Karpas-422 (cell line): ENCODE measurements at regions not wholly inside any gene's neighbourhood (a gene's known extent, or its start where the extent isn't known, plus 50 kb on each side); places are given as distances from the start of the nearest gene placed in this dataset.

Experiments
- DNase-seq: peaks from one replicate; pipeline ENCODE4 v3.0.0-alpha.2; 2015
- H2AFZ ChIP-seq: fragments of 200-600 bp; sonication (generic); 2 replicates; pipeline ENCODE4 v1.6.1; 2014; ENCODE audit warnings: antibody characterized with exemption, low read length, mixed read lengths
- H3K27ac ChIP-seq: fragments of 200-600 bp; sonication (generic); 2 replicates; pipeline ENCODE4 v1.5.1; 2014; ENCODE audit warnings: mild to moderate bottlenecking, low read length, moderate library complexity
- H3K27me3 ChIP-seq: fragments of 200-600 bp; sonication (generic); 2 replicates; pipeline ENCODE4 v1.6.1; 2014; ENCODE audit warnings: low read length, mixed read lengths
- H3K36me3 ChIP-seq: fragments of 200-600 bp; sonication (generic); 2 replicates; pipeline ENCODE4 v1.6.1; 2014; ENCODE audit warnings: low read length, mixed read lengths; ENCODE audit not compliant: insufficient read depth
- H3K4me1 ChIP-seq: fragments of 200-600 bp; sonication (generic); 2 replicates; pipeline ENCODE4 v1.6.1; 2014; ENCODE audit warnings: mild to moderate bottlenecking, low read length, mixed read lengths
- H3K4me2 ChIP-seq: fragments of 200-600 bp; sonication (generic); 2 replicates; pipeline ENCODE4 v1.6.1; 2014; ENCODE audit warnings: low read length, low read depth, mild to moderate bottlenecking; ENCODE audit not compliant: poor library complexity, severe bottlenecking
- H3K4me3 ChIP-seq: fragments of 200-600 bp; sonication (generic); 2 replicates; pipeline ENCODE4 v1.5.1; 2014; ENCODE audit warnings: mild to moderate bottlenecking, antibody characterized with exemption, low read length, mixed read lengths
- H3K79me2 ChIP-seq: fragments of 200-600 bp; sonication (generic); 2 replicates; pipeline ENCODE4 v1.6.1; 2014; ENCODE audit warnings: mild to moderate bottlenecking, low read length, mixed read lengths
- H3K9ac ChIP-seq: fragments of 200-600 bp; sonication (generic); 2 replicates; pipeline ENCODE4 v1.6.0; 2014; ENCODE audit warnings: low read length
- H3K9me2 ChIP-seq: fragments of 200-600 bp; sonication (generic), shearing (Covaris generic); replicated peaks from 2 replicates; pipeline ENCODE4 v1.6.0; 2014; ENCODE audit warnings: mild to moderate bottlenecking, low read length, moderate library complexity; ENCODE audit not compliant: insufficient read depth
- H3K9me3 ChIP-seq: fragments of 300-700, 200-600 bp; sonication (generic); 2 replicates; pipeline ENCODE4 v1.6.1; 2014; ENCODE audit warnings: low read length, mixed read lengths
- H4K20me1 ChIP-seq: fragments of 200-600 bp; sonication (generic); 2 replicates; pipeline ENCODE4 v1.6.1; 2014; ENCODE audit warnings: mild to moderate bottlenecking, antibody characterized with exemption, low read length, low read depth; ENCODE audit not compliant: insufficient read depth

- DNase-seq = peak; percentile 0
- H2AFZ ChIP-seq = no peak overlapping the region
- no peaks in the 10 kb centered on the region for H3K36me3 ChIP-seq
- H3K27ac ChIP-seq = no peak overlapping the region
- no peak overlapping the region for H3K4me3 ChIP-seq
- no peaks in the 10 kb centered on the region for H3K9me2 ChIP-seq
- no peak overlapping the region for H3K9ac ChIP-seq
- no peaks in the 10 kb centered on the region for H3K27me3 ChIP-seq
- H3K4me1 ChIP-seq = peaks cover 25% of the 10 kb centered on the region
- no peaks in the 10 kb centered on the region for H4K20me1 ChIP-seq
- no peak overlapping the region for H3K4me2 ChIP-seq
- no peaks in the 10 kb centered on the region for H3K9me3 ChIP-seq
- no peaks in the 10 kb centered on the region for H3K79me2 ChIP-seq
Observed at GRCh38 chr2:449246-450067, 161.6 kb upstream of the ALKAL2 start.

DNA sequence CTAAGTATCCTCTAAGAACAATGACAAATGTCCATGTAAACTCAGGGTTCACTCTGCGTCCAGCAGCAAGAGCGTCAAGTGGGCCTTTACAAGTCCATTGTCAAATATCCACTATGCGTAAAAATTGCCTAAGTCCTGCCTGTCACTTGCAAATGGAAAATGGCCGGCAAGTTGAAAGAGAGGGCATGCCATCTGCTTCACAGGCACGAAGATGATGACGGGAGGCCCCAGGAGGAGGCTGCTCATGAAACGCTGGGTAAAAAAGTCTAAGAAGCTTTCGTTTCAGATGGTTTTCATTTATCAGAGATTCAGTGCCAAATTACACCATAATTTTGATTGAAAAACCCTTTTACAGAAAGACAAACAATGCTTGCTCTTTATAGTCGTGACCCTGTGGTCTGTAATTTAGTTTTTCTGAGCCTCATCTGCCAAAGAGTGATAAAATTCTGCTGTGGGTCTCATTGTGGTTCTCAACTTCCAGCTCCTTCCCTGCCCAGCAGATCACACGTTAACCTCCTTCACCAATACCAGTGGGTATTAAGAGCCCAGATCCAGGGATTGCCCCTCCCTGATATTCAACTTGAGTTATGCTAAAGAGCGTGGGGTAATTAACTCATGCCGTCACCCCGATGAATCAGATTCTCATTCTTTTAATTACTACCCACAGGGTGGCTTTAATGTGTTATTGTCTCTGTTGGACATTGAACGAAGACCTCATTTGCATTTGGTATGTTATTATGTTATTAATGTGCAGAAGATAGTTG, 160.2 kb upstream of the ALKAL2 start:
- Histone ChIP-seq H3K4me3 (no peak overlapping the region), H3K79me2 (no peaks in the 10 kb centered on the region), H3K9ac (no peak overlapping the region), H3K4me2 (no peak overlapping the region), H4K20me1 (no peaks in the 10 kb centered on the region), H3K27ac (no peak overlapping the region), H3K27me3 (no peaks in the 10 kb centered on the region), H3K9me3 (no peaks in the 10 kb centered on the region), H2AFZ (no peak overlapping the region), H3K36me3 (no peaks in the 10 kb centered on the region), H3K9me2 (no peaks in the 10 kb centered on the region), H3K4me1 (peaks cover 37% of the 10 kb centered on the region)
- DNase-seq = no peak

GRCh38 chr2:446963-447530, 159.2 kb upstream of the ALKAL2 start:
- no peaks in the 10 kb centered on the region for H4K20me1 ChIP-seq
- no peaks in the 10 kb centered on the region for H3K9me3 ChIP-seq
- H3K79me2 ChIP-seq = no peaks in the 10 kb centered on the region
- H3K36me3 ChIP-seq = no peaks in the 10 kb centered on the region
- H3K4me2 ChIP-seq = peak overlapping the region; percentile 56
- H3K27me3 ChIP-seq = no peaks in the 10 kb centered on the region
- peak overlapping the region; percentile 4; the same call in 1 of the 2 replicates for H2AFZ ChIP-seq
- H3K4me3 ChIP-seq = peak overlapping the region; percentile 29; the same call in 1 of the 2 replicates
- no peaks in the 10 kb centered on the region for H3K9me2 ChIP-seq
- peak overlapping the region; percentile 2 for H3K9ac ChIP-seq
- DNase-seq = no peak
- 0 out of 2 replicates have a peak overlapping the region, but pooled peaks have one; percentile 14 for H3K27ac ChIP-seq
- H3K4me1 ChIP-seq = peaks cover 40% of the 10 kb centered on the region

DNA sequence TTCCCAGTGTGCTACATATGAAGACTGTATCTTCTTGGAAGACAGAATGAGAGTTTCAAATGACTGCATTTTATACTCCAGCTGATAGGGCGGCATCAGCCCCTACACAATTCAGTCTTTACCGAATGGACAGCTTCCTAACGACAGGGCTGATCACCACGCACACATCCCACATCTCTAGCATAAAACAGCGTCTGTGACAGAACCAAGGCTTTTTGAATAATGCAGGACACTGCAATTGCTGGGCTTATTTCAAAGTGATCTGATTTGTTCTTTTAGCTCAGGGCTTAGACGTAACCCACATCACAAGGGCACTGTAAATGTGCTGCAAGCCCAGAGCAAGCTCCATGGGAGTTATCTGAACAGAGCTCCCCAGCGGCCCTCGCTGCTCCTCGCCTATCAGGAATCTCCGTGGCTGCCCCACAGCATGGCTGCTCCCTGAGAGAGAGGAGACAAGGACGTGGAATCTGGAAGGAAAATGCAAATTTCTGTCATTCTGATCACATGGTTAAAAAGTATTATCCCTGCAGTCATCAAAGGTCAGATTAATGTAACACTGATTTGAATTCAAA, 158.5 kb upstream of the ALKAL2 start:
- Histone ChIP-seq H3K4me1 (peaks cover 40% of the 10 kb centered on the region), H3K9ac (peak overlapping the region; percentile 2; the same call in 1 of the 2 replicates), H3K4me2 (peak overlapping the region; percentile 56), H3K9me3 (no peaks in the 10 kb centered on the region), H3K9me2 (no peaks in the 10 kb centered on the region), H3K36me3 (no peaks in the 10 kb centered on the region), H3K79me2 (no peaks in the 10 kb centered on the region), H3K27me3 (no peaks in the 10 kb centered on the region), H3K4me3 (peak overlapping the region; percentile 29; the same call in 1 of the 2 replicates), H3K27ac (0 out of 2 replicates have a peak overlapping the region, but pooled peaks have one; percentile 14), H4K20me1 (no peaks in the 10 kb centered on the region), H2AFZ (peak overlapping the region; percentile 4; the same call in 1 of the 2 replicates)
- no peak for DNase-seq

- H3K36me3 ChIP-seq = no peaks in the 10 kb centered on the region
- H3K79me2 ChIP-seq = no peaks in the 10 kb centered on the region
- peaks cover 40% of the 10 kb centered on the region for H3K4me1 ChIP-seq
- DNase-seq = no peak
- H3K27me3 ChIP-seq = no peaks in the 10 kb centered on the region
- H3K4me3 ChIP-seq = no peak overlapping the region
- H3K27ac ChIP-seq = no peak overlapping the region
- no peaks in the 10 kb centered on the region for H3K9me3 ChIP-seq
- no peak overlapping the region for H3K9ac ChIP-seq
- no peaks in the 10 kb centered on the region for H3K9me2 ChIP-seq
- H4K20me1 ChIP-seq = no peaks in the 10 kb centered on the region
- no peak overlapping the region for H2AFZ ChIP-seq
- H3K4me2 ChIP-seq = no peak overlapping the region
Observed at GRCh38 chr2:445896-446295, 158.0 kb upstream of the ALKAL2 start.

GRCh38 chr2:444937-445884, 157.3 kb upstream of the ALKAL2 start:
- H3K27ac ChIP-seq = no peak overlapping the region
- peaks cover 40% of the 10 kb centered on the region for H3K4me1 ChIP-seq
- no peak overlapping the region for H3K4me2 ChIP-seq
- H3K36me3 ChIP-seq = no peaks in the 10 kb centered on the region
- DNase-seq = no peak
- H3K9me2 ChIP-seq = no peaks in the 10 kb centered on the region
- H3K4me3 ChIP-seq = no peak overlapping the region
- H3K79me2 ChIP-seq = no peaks in the 10 kb centered on the region
- no peaks in the 10 kb centered on the region for H3K27me3 ChIP-seq
- H2AFZ ChIP-seq = no peak overlapping the region
- H4K20me1 ChIP-seq = no peaks in the 10 kb centered on the region
- no peaks in the 10 kb centered on the region for H3K9me3 ChIP-seq
- H3K9ac ChIP-seq = no peak overlapping the region

DNA sequence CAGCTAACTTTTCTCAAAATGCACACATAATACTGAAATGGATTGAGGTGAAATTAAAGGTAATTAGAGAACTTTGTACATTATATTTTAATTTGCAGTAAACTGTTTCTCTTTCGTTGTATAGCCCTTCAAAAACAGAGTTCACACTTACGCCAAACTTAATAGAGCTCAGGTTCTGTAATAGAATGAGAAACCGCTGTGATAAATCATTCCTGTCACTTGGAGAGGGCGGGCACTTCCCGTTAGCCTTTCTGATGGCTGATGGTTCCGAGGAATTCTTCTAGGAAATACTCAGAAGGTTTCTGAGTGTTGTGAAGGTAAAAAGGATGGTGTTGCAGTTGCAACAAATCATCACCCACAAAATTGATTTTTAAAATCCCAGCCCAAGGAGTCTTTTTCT, 155.8 kb upstream of the ALKAL2 start:
- H3K9me2 ChIP-seq = no peaks in the 10 kb centered on the region
- H3K4me3 ChIP-seq = peak overlapping the region; percentile 46; the same call in 1 of the 2 replicates
- H4K20me1 ChIP-seq = no peaks in the 10 kb centered on the region
- no peaks in the 10 kb centered on the region for H3K9me3 ChIP-seq
- peak; percentile 65 for DNase-seq
- no peaks in the 10 kb centered on the region for H3K27me3 ChIP-seq
- no peaks in the 10 kb centered on the region for H3K79me2 ChIP-seq
- no peaks in the 10 kb centered on the region for H3K36me3 ChIP-seq
- H3K9ac ChIP-seq = peak overlapping the region; percentile 43
- H3K4me1 ChIP-seq = peaks cover 40% of the 10 kb centered on the region
- H2AFZ ChIP-seq = peak overlapping the region; percentile 87
- H3K4me2 ChIP-seq = peak overlapping the region; percentile 70
- H3K27ac ChIP-seq = no peak overlapping the region
